Glomerular visceral epithelial cell (primary cell): ENCODE measurements at regions not wholly inside any gene's neighbourhood (a gene's known extent, or its start where the extent isn't known, plus 50 kb on each side); places are given as distances from the start of the nearest gene placed in this dataset.
"Not testable (repeated sequence)": the region's sequence is repeated elsewhere in the genome, so short reads cannot be mapped to it uniquely, and the experiment has no call there.

Experiments used
- DNase-seq: peaks from one replicate; pipeline ENCODE4 v3.0.0-alpha.2; 2016; ENCODE audit errors: extremely low spot score

DNA sequence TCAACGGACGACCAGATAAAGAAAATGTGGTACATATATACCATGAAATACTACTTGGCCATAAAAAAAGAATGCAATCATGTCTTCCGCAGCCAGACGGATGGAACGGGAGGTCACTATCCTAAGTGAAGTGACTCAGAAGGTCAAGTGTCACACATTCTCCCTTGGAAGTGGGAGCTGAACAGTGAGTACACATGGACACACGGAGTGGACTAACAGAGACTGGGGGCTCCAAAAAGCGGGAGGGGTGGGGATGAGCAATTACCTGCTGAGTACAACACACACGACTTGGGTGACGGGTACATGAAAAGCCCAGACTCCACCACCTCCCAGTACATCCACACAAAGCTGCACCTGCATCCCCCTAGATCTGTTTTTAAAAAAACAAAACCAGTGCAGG lies 62.5 kb upstream of the TNK2 start:
- DNase-seq = not testable (repeated sequence)

DNA sequence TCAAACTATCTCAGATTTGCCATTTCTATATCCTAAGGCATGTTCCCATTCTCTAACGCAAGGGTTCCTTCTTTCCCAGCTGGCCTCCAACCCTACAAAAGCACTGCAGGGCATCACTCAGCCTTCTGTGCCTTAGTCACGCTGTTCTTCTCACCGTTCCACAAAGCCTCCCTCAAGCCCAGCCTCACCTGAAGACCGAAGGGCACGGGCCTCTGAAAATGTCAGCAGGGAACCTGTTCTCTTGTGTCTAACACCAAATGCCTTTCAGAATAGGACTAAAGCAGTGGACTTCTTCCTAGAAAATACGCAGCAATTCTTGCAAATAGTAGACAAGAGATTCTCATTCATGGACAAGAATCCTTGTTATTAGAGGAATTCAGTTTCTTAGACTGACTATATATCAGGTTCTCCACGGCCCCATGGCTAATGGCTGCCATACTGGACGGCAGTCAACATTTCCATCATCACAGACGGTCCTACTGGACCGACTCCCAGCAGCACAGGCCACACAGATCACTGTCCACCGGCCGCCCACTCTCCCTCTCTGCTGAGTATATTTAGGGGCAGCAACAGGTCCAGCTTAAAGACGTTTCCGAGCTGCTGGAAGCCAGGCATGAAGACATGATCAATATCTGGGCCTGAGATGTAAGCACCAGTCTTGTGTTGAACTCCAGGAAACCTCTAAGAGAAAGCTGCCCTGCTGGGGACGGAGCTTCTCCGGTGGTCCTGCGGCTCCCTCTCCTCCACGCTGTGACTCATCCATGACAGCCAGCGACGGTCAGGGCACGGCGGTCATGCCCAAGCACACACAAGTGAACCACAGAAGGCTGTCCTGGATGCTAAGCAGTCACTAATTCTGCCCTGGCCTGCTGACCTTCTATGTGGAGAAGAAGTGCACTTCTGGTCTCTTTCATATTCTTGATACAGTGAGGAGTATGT lies 61.8 kb upstream of the TNK2 start:
- DNase-seq = not testable (repeated sequence)

DNA sequence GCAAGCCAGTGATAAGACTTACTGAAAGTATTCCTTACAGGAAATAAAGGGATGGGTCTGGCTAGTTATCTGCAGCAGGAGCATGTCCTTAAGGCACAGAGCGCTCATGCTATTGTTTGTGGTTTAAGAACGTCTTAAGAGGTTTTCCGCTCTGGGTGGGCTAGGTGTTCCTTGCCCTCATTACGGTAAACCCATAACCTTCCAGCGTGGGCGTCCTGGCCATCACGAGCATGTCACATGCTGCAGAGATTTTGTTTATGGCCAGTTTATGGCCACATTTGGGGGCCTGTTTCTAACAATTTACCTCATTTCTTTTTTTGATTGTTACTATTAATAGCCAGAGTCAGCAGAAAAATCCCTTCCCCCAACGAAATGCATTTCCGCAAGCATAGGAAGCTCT lies 61.0 kb upstream of the TNK2 start:
- DNase-seq = not testable (repeated sequence)

DNA sequence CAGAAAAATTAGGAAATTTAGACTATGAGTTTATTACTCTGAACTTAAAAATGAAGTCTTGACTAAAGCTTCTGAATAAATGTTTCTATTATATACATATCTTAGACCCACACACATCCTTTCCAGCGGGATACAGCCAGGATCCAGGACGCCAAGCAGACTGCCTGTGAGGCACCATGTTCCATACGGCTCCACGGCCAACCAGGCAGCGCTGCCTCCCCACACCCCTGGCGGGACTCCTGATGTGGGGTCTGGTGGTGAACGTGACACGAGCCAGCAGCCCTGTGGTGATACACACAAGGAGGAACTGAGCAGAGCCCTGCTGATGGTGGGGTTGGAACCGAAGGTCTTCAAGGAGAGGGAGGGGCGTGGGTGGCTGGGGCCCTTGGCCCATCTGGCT lies 59.8 kb upstream of the TNK2 start:
- not testable (repeated sequence) for DNase-seq

DNA sequence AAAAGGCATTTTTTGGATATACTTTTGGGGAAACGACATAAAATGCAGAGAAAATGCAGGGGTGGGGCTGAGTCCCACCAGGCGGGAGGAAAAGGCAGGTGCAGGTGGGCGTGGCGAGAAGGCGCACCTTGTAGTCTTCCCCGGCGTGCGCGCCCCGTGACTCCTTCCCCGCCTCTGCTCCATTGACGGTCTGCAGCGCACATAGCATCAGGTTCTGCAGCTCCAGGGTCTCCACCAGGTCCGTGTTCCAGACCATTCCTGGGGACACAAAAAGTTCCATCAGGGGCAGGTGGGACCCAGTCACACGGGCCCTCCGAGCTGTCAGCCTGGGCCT lies 59.0 kb upstream of the TNK2 start:
- not testable (repeated sequence) for DNase-seq

DNA sequence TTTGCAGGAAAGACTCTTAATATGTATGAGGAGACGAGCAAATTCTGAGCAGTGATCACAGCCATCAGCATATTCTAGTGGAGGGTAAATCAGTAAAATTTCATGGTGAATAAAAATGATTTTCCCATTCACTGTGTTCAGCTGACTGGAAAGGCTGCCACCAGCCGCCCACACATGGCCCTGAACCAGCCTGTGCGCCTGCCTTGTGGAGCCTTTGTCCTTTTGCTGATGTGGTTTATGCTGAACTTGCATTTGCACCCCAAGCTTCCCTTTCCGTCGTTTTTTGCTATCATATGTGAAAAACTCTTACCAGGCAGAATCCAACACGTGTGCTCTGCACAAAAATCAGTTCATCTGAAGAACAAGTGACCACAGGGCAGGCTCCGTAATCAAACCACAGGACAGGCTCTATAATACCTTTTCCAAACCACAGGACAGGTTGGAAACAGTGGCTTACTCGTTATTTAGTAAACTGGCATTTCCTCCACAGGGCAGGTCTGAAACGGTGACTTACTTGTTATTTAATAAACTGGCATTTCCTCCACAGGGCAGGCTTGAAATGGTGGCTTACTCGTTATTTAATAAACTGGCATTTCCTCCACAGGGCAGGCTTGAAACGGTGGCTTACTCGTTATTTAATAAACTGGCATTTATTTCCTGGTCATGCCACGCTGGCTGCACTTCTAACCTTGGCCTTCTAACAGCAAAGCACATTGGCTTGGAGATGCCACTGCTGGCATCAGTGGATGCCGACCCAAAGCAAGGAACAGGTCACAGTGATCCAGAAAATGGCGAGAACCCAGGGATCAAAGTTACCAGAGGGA lies 58.4 kb upstream of the TNK2 start:
- not testable (repeated sequence) for DNase-seq

DNA sequence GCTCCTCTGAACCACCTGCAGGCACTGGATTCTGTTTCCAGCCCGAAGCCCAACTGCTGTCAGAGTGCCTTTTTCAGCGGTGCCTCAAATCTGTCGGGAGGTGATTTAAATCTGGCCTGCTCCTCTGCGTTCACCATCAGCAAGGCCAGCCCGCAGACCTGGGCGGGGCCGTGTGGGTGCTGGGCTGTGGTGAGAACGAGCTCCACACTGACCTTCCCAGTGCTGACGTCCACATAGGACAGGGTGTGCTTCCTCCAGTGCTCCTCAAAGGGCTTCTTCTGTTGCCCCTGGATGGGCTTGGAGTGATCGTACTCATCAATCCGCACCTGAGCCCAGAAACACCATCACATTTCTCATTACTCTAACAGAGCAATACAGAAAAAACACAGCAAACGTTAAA lies 56.9 kb upstream of the TNK2 start:
- not testable (repeated sequence) for DNase-seq

DNA sequence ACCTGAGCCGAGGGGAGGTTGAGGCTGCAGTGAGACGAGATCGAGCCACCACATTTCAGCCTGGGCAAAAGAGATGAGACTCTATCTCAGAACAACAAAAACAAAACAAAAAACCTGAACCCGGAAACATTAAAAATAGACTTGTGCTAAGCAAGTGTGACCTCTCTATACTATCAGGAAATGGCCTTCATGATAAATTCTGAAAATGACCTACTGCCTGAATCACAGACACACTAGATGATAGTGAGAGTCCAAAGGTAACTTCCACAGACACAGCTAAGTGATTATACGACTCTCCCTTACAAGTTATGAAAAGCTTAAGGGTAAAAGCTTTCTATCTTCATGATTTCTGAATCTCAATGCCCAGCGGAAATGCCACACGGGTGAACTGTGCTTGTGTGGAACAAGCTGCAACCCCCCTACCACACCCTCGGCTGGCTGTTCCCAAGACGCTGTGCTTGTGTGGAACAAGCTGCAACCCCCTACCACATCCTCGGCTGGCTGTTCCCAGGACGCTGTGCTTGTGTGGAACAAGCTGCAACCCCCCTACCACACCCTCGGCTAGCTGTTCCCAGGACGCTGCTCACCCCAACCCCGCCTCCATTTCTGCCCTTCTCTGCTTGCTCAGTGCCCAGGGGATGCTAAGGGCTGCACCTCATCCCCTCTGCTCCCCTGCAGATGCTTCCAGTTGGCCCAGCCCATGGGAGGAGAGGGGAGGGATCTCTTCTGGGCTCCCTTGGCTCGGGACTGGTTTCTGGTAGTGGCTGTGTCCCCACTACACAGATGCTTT lies 56.2 kb upstream of the TNK2 start:
- DNase-seq = not testable (repeated sequence)

DNA sequence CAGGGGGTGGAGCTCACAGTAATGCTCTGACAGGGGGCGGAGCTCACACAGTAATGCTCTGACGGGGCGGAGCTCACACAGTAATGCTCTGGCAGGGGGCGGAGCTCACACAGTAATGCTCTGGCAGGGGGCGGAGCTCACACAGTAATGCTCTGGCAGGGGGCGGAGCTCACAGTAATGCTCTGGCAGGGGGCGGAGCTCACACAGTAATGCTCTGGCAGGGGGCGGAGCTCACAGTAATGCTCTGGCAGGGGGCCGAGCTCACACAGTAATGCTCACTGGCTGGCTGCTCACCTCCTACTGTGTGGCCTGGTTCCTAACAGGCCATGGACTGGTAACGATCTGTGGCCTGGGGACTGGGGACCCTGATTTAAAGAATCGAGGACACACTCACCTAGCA lies 53.9 kb upstream of the TNK2 start:
- DNase-seq = not testable (repeated sequence)

DNA sequence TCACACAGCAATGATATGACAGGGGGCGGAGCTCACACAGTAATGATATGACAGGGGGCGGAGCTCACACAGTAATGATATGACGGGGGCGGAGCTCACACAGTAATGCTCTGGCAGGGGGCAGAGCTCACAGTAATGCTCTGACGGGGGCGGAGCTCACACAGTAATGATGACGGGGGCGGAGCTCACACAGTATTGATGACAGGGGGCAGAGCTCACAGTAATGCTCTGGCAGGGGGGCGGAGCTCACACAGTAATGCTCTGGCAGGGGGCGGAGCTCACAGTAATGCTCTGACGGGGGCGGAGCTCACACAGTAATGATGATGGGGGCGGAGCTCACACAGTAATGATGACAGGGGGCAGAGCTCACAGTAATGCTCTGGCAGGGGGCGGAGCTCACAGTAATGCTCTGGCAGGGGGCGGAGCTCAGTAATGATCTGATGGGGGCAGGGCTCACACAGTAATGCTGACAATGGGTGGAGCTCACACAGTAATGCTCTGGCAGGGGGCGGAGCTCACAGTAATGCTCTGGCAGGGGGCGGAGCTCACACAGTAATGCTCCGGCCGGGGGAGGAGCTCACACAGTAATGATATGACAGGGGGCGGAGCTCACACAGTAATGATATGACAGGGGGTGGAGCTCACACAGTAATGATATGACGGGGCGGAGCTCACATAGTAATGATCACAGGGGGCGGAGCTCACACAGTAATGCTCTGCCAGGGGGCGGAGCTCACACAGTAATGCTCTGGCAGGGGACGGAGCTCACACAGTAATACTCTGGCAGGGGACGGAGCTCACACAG lies 52.8 kb upstream of the TNK2 start:
- DNase-seq = peak; percentile 17

DNA sequence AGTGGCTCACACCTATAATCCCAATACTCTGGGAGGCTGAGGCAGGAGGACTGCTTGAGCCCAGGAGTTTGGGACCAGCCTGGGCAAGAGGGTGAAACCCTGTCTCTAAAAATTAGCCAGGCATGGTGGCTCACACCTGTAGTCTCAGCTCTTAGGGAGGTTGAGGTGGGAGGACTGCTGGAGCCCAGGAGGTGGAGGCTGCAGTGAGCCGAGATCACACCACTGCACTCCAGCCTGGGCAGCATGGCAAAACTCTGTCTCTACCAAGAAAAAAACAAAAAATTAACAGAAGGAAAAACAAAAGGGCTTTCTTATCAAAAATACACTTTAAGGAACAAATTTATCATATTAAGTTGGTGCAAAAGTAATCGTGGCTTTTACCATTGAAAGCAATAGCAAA lies 51.8 kb upstream of the TNK2 start:
- DNase-seq = not testable (repeated sequence)

DNA sequence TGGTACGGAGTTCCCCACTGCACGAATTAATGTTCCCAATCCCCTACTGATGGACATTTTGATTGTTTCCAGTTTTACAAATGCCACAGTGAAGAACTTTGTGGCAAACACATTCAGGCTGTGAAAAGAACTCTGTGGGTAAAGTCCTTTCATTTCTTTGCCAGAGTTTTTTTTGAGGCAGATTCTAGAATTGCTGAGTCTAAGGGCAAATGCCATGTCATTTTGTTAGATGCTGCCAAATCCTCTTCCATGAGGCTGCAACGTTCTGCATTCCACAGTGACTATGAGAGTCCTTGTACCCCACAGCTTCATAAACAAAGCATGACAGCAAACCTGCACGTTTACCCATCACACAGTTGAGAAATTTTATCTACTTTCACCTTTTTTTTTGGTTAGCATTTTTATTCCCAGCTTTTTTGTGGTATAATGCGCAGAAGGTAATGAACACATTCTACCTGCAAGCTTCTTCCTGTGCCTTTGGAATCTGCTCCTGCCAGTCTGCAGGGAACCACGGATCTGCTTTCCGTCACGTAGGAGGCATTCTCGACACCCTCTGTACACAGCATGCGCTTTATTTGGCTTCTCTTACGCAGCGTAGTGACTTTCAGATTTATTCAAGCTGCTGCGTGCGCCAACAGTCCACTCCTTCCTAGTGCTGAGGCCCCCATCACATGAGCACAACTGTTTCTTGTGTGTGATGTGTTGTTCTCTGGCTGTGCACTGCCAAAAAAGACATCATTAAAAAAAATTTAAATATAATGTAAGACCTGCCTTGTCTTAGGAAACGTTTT lies 51.2 kb upstream of the TNK2 start:
- DNase-seq = not testable (repeated sequence)

DNA sequence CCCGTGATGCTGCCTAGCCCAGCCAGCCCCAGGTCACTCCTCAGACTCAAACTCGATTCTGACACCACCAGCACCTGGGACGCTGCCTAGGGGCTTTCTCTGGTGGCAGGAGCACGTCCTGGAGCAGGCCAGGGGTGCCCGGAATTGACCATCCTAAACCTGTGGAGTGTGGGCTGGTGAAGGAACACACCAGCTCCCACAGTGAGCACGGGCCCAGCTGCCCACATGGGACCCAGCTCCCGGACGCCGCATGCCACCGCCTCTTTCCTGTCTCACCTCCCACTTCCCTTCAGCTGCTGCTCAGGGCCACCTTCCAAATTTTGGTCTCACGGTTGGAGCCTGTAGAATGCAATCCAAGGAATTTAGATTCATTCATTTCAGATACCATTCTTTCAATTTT lies 50.4 kb upstream of the TNK2 start:
- DNase-seq = not testable (repeated sequence)
